K562 (cell line): ENCODE measurements at regions not wholly inside any gene's neighbourhood (a gene's known extent, or its start where the extent isn't known, plus 50 kb on each side); places are given as distances from the start of the nearest gene placed in this dataset.

Experiments
- ATAC-seq: fragments of 200-7000 bp; cut with Tn5 transposase; 3 replicates; pipeline ENCODE4 v1.9.1; 2020; ENCODE audit warnings: moderate library complexity
- BruUV-seq: library from RNA; stranded (reverse); fragments of 400-500 nt; replicated peaks from 2 replicates; lab custom pipeline; 2021; lab: Mats Ljungman, UMichigan
- CTCF ChIA-PET: fragments of 300-600 bp; formaldehyde crosslinking; extraction: SDS; loops from one replicate; lab custom pipeline; 2021; ENCODE audit warnings: low intra/inter-chr PET ratio; lab: Yijun Ruan, JAX
- POLR2A ChIA-PET: fragments of 300-600, 350-650 bp; sonication (Branson Sonifier 250); formaldehyde crosslinking; extraction: SDS; loops from one replicate; lab custom pipeline; 2021; ENCODE audit warnings: antibody characterized with exemption, inconsistent platforms; lab: Yijun Ruan, JAX
- DNase-seq, 4 experiments: peaks; one replicate each; pipeline versions ENCODE4 v3.0.0 to v3.0.0-alpha.2; 2011 to 2018; ENCODE audit warnings: low spot score in 3 of 4, mixed read lengths in 3 of 4; ENCODE audit errors: extremely low read depth in 1 of 4
- FAIRE-seq: peaks from 2 replicates; lab custom pipeline; 2011; peaks lifted over from hg19 to GRCh38; lab: Jason Lieb, UNC
- H2AFZ ChIP-seq: 2 replicates; pipeline ENCODE4 v1.6.0; 2011; ENCODE audit warnings: low read depth, low read length, control low read depth, inconsistent platforms
- H3K27ac ChIP-seq: fragments of 200-600 bp; 3 replicates; pipeline ENCODE4 v1.8.0; 2011; ENCODE audit warnings: low read depth, mild to moderate bottlenecking, control low read depth, inconsistent platforms, low read length, moderate library complexity, mixed read lengths; ENCODE audit errors: extremely low read depth
- H3K27me3 ChIP-seq, 2 experiments: fragments of 300-600 bp in 1 of 2; 2 replicates in 1 of 2; 3 replicates in 1 of 2; pipeline versions ENCODE4 v1.6.0 to v1.8.0; 2011; ENCODE audit warnings: inconsistent platforms in 2 of 2, low read length in 2 of 2, mild to moderate bottlenecking in 1 of 2, mixed read lengths in 1 of 2, moderate library complexity in 1 of 2; ENCODE audit not compliant: control insufficient read depth in 2 of 2, insufficient read depth in 2 of 2
- H3K36me3 ChIP-seq: fragments of 300-600 bp; 3 replicates; pipeline ENCODE4 v1.8.0; 2011; ENCODE audit warnings: mild to moderate bottlenecking, low read length, inconsistent platforms; ENCODE audit not compliant: control insufficient read depth, insufficient read depth
- H3K4me1 ChIP-seq, 2 experiments: fragments of 200-600 bp in 1 of 2; replicated peaks in 1 of 2; 2 replicates in 1 of 2; 3 replicates in 1 of 2; pipeline versions ENCODE4 v1.5.1 to v1.8.0; 2011; ENCODE audit warnings: inconsistent platforms in 2 of 2, low read length in 2 of 2, mild to moderate bottlenecking in 1 of 2, mixed read lengths in 1 of 2, moderate library complexity in 1 of 2; ENCODE audit not compliant: control insufficient read depth in 2 of 2, insufficient read depth in 2 of 2
- H3K4me2 ChIP-seq: 2 replicates; pipeline ENCODE4 v1.6.1; 2011; ENCODE audit warnings: low read length, control low read depth, inconsistent platforms, mixed read lengths; ENCODE audit not compliant: insufficient read depth
- H3K4me3 ChIP-seq: fragments of 200-600 bp; sonication (generic), shearing (Covaris generic); 2 replicates; pipeline ENCODE4 v1.5.1; 2016; ENCODE audit warnings: control low read depth, inconsistent platforms
- H3K79me2 ChIP-seq: fragments of 200-600 bp; 3 replicates; pipeline ENCODE4 v1.8.0; 2011; ENCODE audit warnings: low read length, inconsistent platforms; ENCODE audit not compliant: control insufficient read depth, insufficient read depth
- H3K9ac ChIP-seq, 2 experiments: 2 replicates each; pipeline versions ENCODE4 v1.6.0 to v1.6.1; 2011; ENCODE audit warnings: low read depth in 2 of 2, low read length in 2 of 2, control low read depth in 1 of 2, inconsistent platforms in 1 of 2, mild to moderate bottlenecking in 1 of 2, mixed read lengths in 1 of 2; ENCODE audit not compliant: insufficient read depth in 1 of 2
- H3K9me1 ChIP-seq: one replicate; pipeline ENCODE4 v1.6.0; 2011; ENCODE audit warnings: inconsistent platforms, mild to moderate bottlenecking, low read length, moderate library complexity; ENCODE audit not compliant: control insufficient read depth, insufficient read depth
- H3K9me3 ChIP-seq: replicated peaks from 2 replicates; pipeline ENCODE4 v1.5.1; 2011; ENCODE audit warnings: low read depth, low read length, inconsistent platforms; ENCODE audit not compliant: control insufficient read depth, insufficient read depth
- H4K20me1 ChIP-seq: replicated peaks from 2 replicates; pipeline ENCODE4 v1.6.1; 2011; ENCODE audit warnings: low read length, inconsistent platforms, mixed read lengths; ENCODE audit not compliant: control insufficient read depth, insufficient read depth
- CGGBP1 ChIP-seq: fragments of 250-450 bp; sonication (Bioruptor Pico); IDR thresholded peaks from 2 replicates; pipeline ENCODE4 v1.9.0; 2021; ENCODE audit warnings: mild to moderate bottlenecking
- CHCHD3 ChIP-seq: fragments of 250-450 bp; sonication (Bioruptor Pico); IDR thresholded peaks from 2 replicates; pipeline ENCODE4 v2.1.2; 2022; ENCODE audit warnings: mild to moderate bottlenecking
- JUN ChIP-seq, 2 experiments: sonication (generic) in 1 of 2; formaldehyde crosslinking in 1 of 2; IDR thresholded peaks; 2 replicates each; pipeline versions ENCODE4 v1.6.1 to v1.8.0; 2012 to 2022; ENCODE audit warnings: borderline replicate concordance in 2 of 2, mild to moderate bottlenecking in 2 of 2, improper control_type of control experiment in 1 of 2, low read depth in 1 of 2, low read length in 1 of 2, missing genetic modification reagents in 1 of 2
- KAT2B ChIP-seq: IDR thresholded peaks from one replicate; pipeline ENCODE4 v1.6.1; 2012; ENCODE audit warnings: low read depth, mild to moderate bottlenecking, control low read depth, inconsistent platforms, low read length, moderate library complexity
- TFAP4 ChIP-seq: sonication (generic); formaldehyde crosslinking; IDR thresholded peaks from 2 replicates; pipeline ENCODE4 v1.8.0; 2022; ENCODE audit warnings: missing genetic modification reagents, mild to moderate bottlenecking, moderate library complexity, borderline replicate concordance
- ZNF175 ChIP-seq: fragments of 200-800 bp; sonication (Bioruptor generic); IDR thresholded peaks from 2 replicates; pipeline ENCODE4 v1.6.1; 2016; ENCODE audit warnings: low read depth, mild to moderate bottlenecking, missing genetic modification characterization, missing compliant biosample characterization
- WGBS: fragments of 100-300 bp; shearing (Covaris generic); methylation state at CpG from one replicate; pipeline ENCODE4 v1.1.6; 2016; ENCODE audit warnings: low coverage, mixed read lengths; ENCODE audit not compliant: insufficient coverage; ENCODE audit errors: missing lambda C conversion rate; 5-methylcytosine and 5-hydroxymethylcytosine counted together
- in situ Hi-C: fragments of 300-500 bp; cut with MboI; formaldehyde crosslinking; loops from 4 replicates; pipeline ENCODE4 v1.15.0; 2018; ENCODE audit warnings: inconsistent platforms, mixed read lengths
- intact Hi-C: fragments of 100-400 bp; cut with micrococcal nuclease; formaldehyde crosslinking; loops from 2 replicates; pipeline ENCODE4 v1.14.2; 2022

- H3K4me3 ChIP-seq: no peak overlapping the region
- no peak overlapping the region for H3K9ac ChIP-seq
- H3K4me1 ChIP-seq: no peaks in the 10 kb centered on the region
- DNase-seq (no peak), ATAC-seq (no peak), FAIRE-seq (no peak)
- H4K20me1 ChIP-seq: no peaks in the 10 kb centered on the region
- no peak overlapping the region for H3K4me2 ChIP-seq
- no peak overlapping the region for H3K27ac ChIP-seq
- CTCF ChIA-PET: no interaction called here
- H3K9me1 ChIP-seq: no peaks in the 10 kb centered on the region
- no peaks in the 10 kb centered on the region for H3K36me3 ChIP-seq
- no peaks in the 10 kb centered on the region for H3K27me3 ChIP-seq
- no TSS peak for BruUV-seq
- WGBS: 0% methylated on average over 3 of the region's 3 CpGs
- intact Hi-C loops: no loop called here
- TF ChIP-seq JUN (IDR thresholded peaks at IDR 0.05; ENCODE audit: borderline replicate concordance, low read depth, low read length) (no peak), JUN (CRISPR knock-in tag; IDR thresholded peaks at IDR 0.05; ENCODE audit: borderline replicate concordance) (no peak), TFAP4 (CRISPR knock-in tag) (no peak), ZNF175 (no peak), KAT2B (no peak), CHCHD3 (no peak), CGGBP1 (no peak)
- TF ChIP-seq, all 486 proteins: peak for 0
- H3K79me2 ChIP-seq: no peaks in the 10 kb centered on the region
- POLR2A ChIA-PET: interaction anchor here (0.6 kb wide), 1 partner anchor 130 kb away, joined by 3 read pairs; no protein-coding TSS in a partner anchor
- H2AFZ ChIP-seq: no peak overlapping the region
- in situ Hi-C loops: no loop called here
- H3K9me3 ChIP-seq: no peaks in the 10 kb centered on the region
Observed at GRCh38 chr2:104016801-104017200, 837.1 kb upstream of the POU3F3 start.
